HepG2 (cell line): ENCODE measurements at regions not wholly inside any gene's neighbourhood (a gene's known extent, or its start where the extent isn't known, plus 50 kb on each side); places are given as distances from the start of the nearest gene placed in this dataset.

Source experiments
- ATAC-seq: fragments of 200-7000 bp; cut with Tn5 transposase; 3 replicates; pipeline ENCODE4 v1.9.1; 2020; ENCODE audit warnings: mild to moderate bottlenecking, moderate library complexity
- BruUV-seq: library from RNA; stranded (reverse); fragments of 400-500 nt; replicated peaks from 2 replicates; lab custom pipeline; 2021; lab: Mats Ljungman, UMichigan
- CTCF ChIA-PET: fragments of 300-600 bp; formaldehyde crosslinking; extraction: SDS; loops from one replicate; lab custom pipeline; 2021; ENCODE audit warnings: low total read pairs, inconsistent platforms, low intra/inter-chr PET ratio; lab: Yijun Ruan, JAX
- POLR2A ChIA-PET: fragments of 350-600 bp; sonication (Branson Sonifier 250); formaldehyde crosslinking; loops from one replicate; lab custom pipeline; 2020; ENCODE audit warnings: antibody characterized with exemption, inconsistent platforms; lab: Yijun Ruan, JAX
- DNase-seq: peaks from one replicate; pipeline ENCODE4 v3.0.0-alpha.2; 2015; ENCODE audit warnings: low spot score
- FAIRE-seq: peaks from 3 replicates; lab custom pipeline; 2011; peaks lifted over from hg19 to GRCh38; lab: Jason Lieb, UNC
- H2AFZ ChIP-seq: one replicate; pipeline ENCODE4 v1.6.1; 2011; ENCODE audit warnings: low read length, inconsistent platforms
- H3K27ac ChIP-seq: fragments of 300-600 bp; 3 replicates; pipeline ENCODE4 v1.8.0; 2011; ENCODE audit warnings: mixed run types, mild to moderate bottlenecking, mixed read lengths, low read length, inconsistent platforms; ENCODE audit not compliant: insufficient read depth; ENCODE audit errors: extremely low read length
- H3K27me3 ChIP-seq, 2 experiments: fragments of 200-600 bp in 1 of 2; 2 replicates in 1 of 2; 3 replicates in 1 of 2; pipeline versions ENCODE4 v1.6.0 to v1.8.0; 2011; ENCODE audit warnings: low read length in 2 of 2, mild to moderate bottlenecking in 2 of 2, moderate library complexity in 2 of 2, inconsistent platforms in 1 of 2; ENCODE audit not compliant: insufficient read depth in 2 of 2, control insufficient read depth in 1 of 2
- H3K36me3 ChIP-seq, 2 experiments: fragments of 200-600 bp in 1 of 2; replicated peaks in 1 of 2; 2 replicates in 1 of 2; 3 replicates in 1 of 2; pipeline versions ENCODE4 v1.5.1 to v1.8.0; 2011; ENCODE audit warnings: low read length in 2 of 2, inconsistent platforms in 1 of 2; ENCODE audit not compliant: insufficient read depth in 2 of 2, control insufficient read depth in 1 of 2
- H3K4me1 ChIP-seq: 2 replicates; pipeline ENCODE4 v1.5.1; 2012; ENCODE audit warnings: low read length, inconsistent platforms; ENCODE audit not compliant: insufficient read depth
- H3K4me2 ChIP-seq: 2 replicates; pipeline ENCODE4 v1.6.0; 2011; ENCODE audit warnings: low read depth, low read length, inconsistent platforms
- H3K4me3 ChIP-seq, 3 experiments: fragments of 200-600 bp in 1 of 3; sonication (generic), shearing (Covaris generic) in 1 of 3; replicated peaks in 1 of 3; 2 replicates each; pipeline ENCODE4 v1.5.1; 2011 to 2016; ENCODE audit warnings: low read length in 3 of 3, inconsistent platforms in 2 of 3, low read depth in 2 of 3, mild to moderate bottlenecking in 2 of 3, control low read depth in 1 of 3, mixed read lengths in 1 of 3; ENCODE audit not compliant: insufficient read depth in 1 of 3
- H3K79me2 ChIP-seq: one replicate; pipeline ENCODE4 v1.6.1; 2011; ENCODE audit warnings: low read length, inconsistent platforms; ENCODE audit not compliant: insufficient read depth
- H3K9ac ChIP-seq: 2 replicates; pipeline ENCODE4 v1.6.0; 2011; ENCODE audit warnings: mild to moderate bottlenecking, low read depth, low read length, inconsistent platforms; ENCODE audit not compliant: insufficient read depth
- H3K9me3 ChIP-seq: 2 replicates; pipeline ENCODE4 v1.5.1; 2012; ENCODE audit warnings: mild to moderate bottlenecking, low read length
- H4K20me1 ChIP-seq: 2 replicates; pipeline ENCODE4 v1.6.0; 2011; ENCODE audit warnings: inconsistent platforms, mild to moderate bottlenecking, low read length, moderate library complexity; ENCODE audit not compliant: insufficient read depth
- ATRX ChIP-seq: sonication (generic); formaldehyde crosslinking; IDR thresholded peaks from 2 replicates; pipeline ENCODE4 v1.4.0; 2020; ENCODE audit warnings: missing genetic modification reagents, borderline replicate concordance
- EZH2 ChIP-seq: conservative IDR thresholded peaks from 2 replicates; pipeline ENCODE4 v1.6.1; 2012; ENCODE audit warnings: mild to moderate bottlenecking, low read depth, low read length, moderate library complexity
- HMGA1 ChIP-seq: sonication (generic); formaldehyde crosslinking; conservative IDR thresholded peaks from 2 replicates; pipeline ENCODE4 v1.4.0; 2020; ENCODE audit warnings: missing genetic modification reagents
- JUND ChIP-seq: sonication (generic); formaldehyde crosslinking; IDR thresholded peaks from 2 replicates; pipeline ENCODE4 v1.8.0; 2022; ENCODE audit warnings: mild to moderate bottlenecking, missing genetic modification reagents
- NR2F6 ChIP-seq, 2 experiments: IDR thresholded peaks; 2 replicates each; pipeline ENCODE4 v1.6.1; 2016; ENCODE audit warnings: antibody characterized with exemption in 1 of 2, mild to moderate bottlenecking in 1 of 2
- RARG ChIP-seq: sonication (generic); formaldehyde crosslinking; IDR thresholded peaks from 2 replicates; pipeline ENCODE4 v1.4.0; 2020; ENCODE audit warnings: low read depth, mild to moderate bottlenecking, missing genetic modification reagents
- ZBED4 ChIP-seq: sonication (generic); formaldehyde crosslinking; IDR thresholded peaks from 2 replicates; pipeline ENCODE4 v1.4.0; 2020; ENCODE audit warnings: missing genetic modification reagents, borderline replicate concordance
- ZNF205 ChIP-seq: IDR thresholded peaks from 2 replicates; pipeline ENCODE4 v1.6.1; 2018; ENCODE audit warnings: missing biosample characterization, missing genetic modification reagents
- ZNF343 ChIP-seq: sonication (generic); formaldehyde crosslinking; IDR thresholded peaks from 2 replicates; pipeline ENCODE4 v1.4.0; 2020; ENCODE audit warnings: mild to moderate bottlenecking, missing genetic modification reagents
- ZNF510 ChIP-seq: sonication (generic); formaldehyde crosslinking; IDR thresholded peaks from 2 replicates; pipeline ENCODE4 v1.4.0; 2020; ENCODE audit warnings: low read depth, mild to moderate bottlenecking, missing genetic modification reagents
- WGBS: methylation state at CpG from one replicate; pipeline ENCODE4 v1.1.6; 2017; ENCODE audit warnings: low lambda C conversion rate; 5-methylcytosine and 5-hydroxymethylcytosine counted together
- in situ Hi-C: cut with HindIII; loops from 2 replicates; pipeline ENCODE4 v1.10.0; 2017; ENCODE audit warnings: low pct_unique_long_range_greater_than_20kb; ENCODE audit not compliant: extremely low pct_ligation_motif_present
- intact Hi-C: fragments of 100-400 bp; cut with micrococcal nuclease; formaldehyde crosslinking; loops from one replicate; pipeline ENCODE4 v1.10.0; 2022; ENCODE audit not compliant: unreplicated experiment
- TF ChIP-seq, protein P1 (sequence below): sonication (generic); formaldehyde crosslinking; IDR thresholded peaks from 2 replicates; pipeline ENCODE4 v1.4.0; 2020; ENCODE audit warnings: missing genetic modification reagents, borderline replicate concordance
- TF ChIP-seq, protein P2 (sequence below): sonication (generic); formaldehyde crosslinking; IDR thresholded peaks from 2 replicates; pipeline ENCODE4 v1.8.0; 2022; ENCODE audit warnings: missing genetic modification reagents, mild to moderate bottlenecking, borderline replicate concordance
- TF ChIP-seq, protein P3 (sequence below): IDR thresholded peaks from 2 replicates; pipeline ENCODE4 v1.6.1; 2016; ENCODE audit warnings: missing genetic modification reagents, missing compliant biosample characterization

GRCh38 chr1:239457491-239458143, 71.2 kb downstream of the CHRM3 start:
- TF ChIP-seq, protein P1, sequence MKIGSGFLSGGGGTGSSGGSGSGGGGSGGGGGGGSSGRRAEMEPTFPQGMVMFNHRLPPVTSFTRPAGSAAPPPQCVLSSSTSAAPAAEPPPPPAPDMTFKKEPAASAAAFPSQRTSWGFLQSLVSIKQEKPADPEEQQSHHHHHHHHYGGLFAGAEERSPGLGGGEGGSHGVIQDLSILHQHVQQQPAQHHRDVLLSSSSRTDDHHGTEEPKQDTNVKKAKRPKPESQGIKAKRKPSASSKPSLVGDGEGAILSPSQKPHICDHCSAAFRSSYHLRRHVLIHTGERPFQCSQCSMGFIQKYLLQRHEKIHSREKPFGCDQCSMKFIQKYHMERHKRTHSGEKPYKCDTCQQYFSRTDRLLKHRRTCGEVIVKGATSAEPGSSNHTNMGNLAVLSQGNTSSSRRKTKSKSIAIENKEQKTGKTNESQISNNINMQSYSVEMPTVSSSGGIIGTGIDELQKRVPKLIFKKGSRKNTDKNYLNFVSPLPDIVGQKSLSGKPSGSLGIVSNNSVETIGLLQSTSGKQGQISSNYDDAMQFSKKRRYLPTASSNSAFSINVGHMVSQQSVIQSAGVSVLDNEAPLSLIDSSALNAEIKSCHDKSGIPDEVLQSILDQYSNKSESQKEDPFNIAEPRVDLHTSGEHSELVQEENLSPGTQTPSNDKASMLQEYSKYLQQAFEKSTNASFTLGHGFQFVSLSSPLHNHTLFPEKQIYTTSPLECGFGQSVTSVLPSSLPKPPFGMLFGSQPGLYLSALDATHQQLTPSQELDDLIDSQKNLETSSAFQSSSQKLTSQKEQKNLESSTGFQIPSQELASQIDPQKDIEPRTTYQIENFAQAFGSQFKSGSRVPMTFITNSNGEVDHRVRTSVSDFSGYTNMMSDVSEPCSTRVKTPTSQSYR (CRISPR knock-in tag) = no peak
- TF ChIP-seq HMGA1 (CRISPR knock-in tag) = no peak
- TF ChIP-seq NR2F6 (IDR thresholded peaks at IDR 0.05) = no peak
- no peak for TF ChIP-seq NR2F6 (CRISPR knock-in tag; IDR thresholded peaks at IDR 0.05)
- TF ChIP-seq, protein P2, sequence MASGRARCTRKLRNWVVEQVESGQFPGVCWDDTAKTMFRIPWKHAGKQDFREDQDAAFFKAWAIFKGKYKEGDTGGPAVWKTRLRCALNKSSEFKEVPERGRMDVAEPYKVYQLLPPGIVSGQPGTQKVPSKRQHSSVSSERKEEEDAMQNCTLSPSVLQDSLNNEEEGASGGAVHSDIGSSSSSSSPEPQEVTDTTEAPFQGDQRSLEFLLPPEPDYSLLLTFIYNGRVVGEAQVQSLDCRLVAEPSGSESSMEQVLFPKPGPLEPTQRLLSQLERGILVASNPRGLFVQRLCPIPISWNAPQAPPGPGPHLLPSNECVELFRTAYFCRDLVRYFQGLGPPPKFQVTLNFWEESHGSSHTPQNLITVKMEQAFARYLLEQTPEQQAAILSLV (CRISPR knock-in tag) = no peak
- no peak for TF ChIP-seq ATRX (CRISPR knock-in tag)
- TF ChIP-seq JUND (CRISPR knock-in tag) = no peak
- TF ChIP-seq EZH2 = no peak
- no peak for TF ChIP-seq ZBED4
- TF ChIP-seq, protein P3, sequence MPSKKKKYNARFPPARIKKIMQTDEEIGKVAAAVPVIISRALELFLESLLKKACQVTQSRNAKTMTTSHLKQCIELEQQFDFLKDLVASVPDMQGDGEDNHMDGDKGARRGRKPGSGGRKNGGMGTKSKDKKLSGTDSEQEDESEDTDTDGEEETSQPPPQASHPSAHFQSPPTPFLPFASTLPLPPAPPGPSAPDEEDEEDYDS (CRISPR knock-in tag) = no peak
- TF ChIP-seq ZNF510 (CRISPR knock-in tag) = no peak
- TF ChIP-seq RARG (CRISPR knock-in tag) = no peak
- no peak for TF ChIP-seq ZNF343
- TF ChIP-seq ZNF205 = no peak
- ATAC-seq (no peak), FAIRE-seq (no peak), DNase-seq (no peak)
- WGBS = 15% methylated on average over 4 of the region's 4 CpGs
- Histone ChIP-seq H3K79me2 (no peaks in the 10 kb centered on the region), H3K27ac (no peak overlapping the region), H3K36me3 (no peaks in the 10 kb centered on the region), H2AFZ (no peak overlapping the region), H3K27me3 (no peaks in the 10 kb centered on the region), H4K20me1 (no peaks in the 10 kb centered on the region), H3K4me2 (no peak overlapping the region), H3K4me3 (no peak overlapping the region), H3K4me1 (no peaks in the 10 kb centered on the region), H3K9me3 (peaks cover 82% of the 10 kb centered on the region), H3K9ac (no peak overlapping the region)
- BruUV-seq = no TSS peak
- intact Hi-C loops = no loop called here
- in situ Hi-C loops = no loop called here
- CTCF ChIA-PET = no interaction called here
- POLR2A ChIA-PET = no interaction called here
